ENCODE measurements at regions not wholly inside any gene's neighbourhood (a gene's known extent, or its start where the extent isn't known, plus 50 kb on each side); places are given as distances from the start of the nearest gene placed in this dataset.

DNA sequence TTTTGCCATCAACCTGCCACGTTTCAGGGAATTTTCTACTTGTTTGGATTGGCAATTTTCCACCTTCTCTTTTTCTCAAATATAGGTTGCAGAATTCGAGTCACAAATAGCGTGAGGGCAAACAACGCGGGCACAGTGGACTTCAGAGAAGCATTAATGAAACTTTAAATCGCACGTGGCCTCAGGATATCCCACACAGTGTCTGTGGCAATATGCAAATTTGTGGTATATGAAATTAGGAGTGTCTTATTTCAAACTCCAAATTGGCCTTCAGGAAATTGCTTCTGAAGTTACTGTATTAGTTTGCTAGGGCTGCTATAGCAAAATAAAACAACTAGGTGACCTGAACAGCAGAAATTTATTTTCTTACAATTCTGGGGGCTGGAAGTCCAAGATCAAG lies 91.2 kb downstream of the MTRR start:
- RAD21 ChIA-PET (ENCODE audit: low non-redundant PET in 1 of 2, low total read pairs in 2 of 2, uncharacterized antibody in 2 of 2, unreplicated experiment in 2 of 2) = no interaction called here
- H3K27me3 ChIP-seq (ENCODE audit: insufficient read depth, low read length) = no peaks in the 10 kb centered on the region
- CTCF ChIA-PET = no interaction called here

More for the DNA sequence above, 91.2 kb downstream of the MTRR start:
- intact Hi-C loops (cut with micrococcal nuclease) = no loop called here
- TF ChIP-seq POLR2AphosphoS5 (IDR thresholded peaks at IDR 0.05; ENCODE audit: low read depth, low read length) (no peak), CEBPB (IDR thresholded peaks at IDR 0.05; ENCODE audit: low read depth) (no peak), SRF (IDR thresholded peaks at IDR 0.05; ENCODE audit: low read depth) (no peak), EGR1 (IDR thresholded peaks at IDR 0.05; ENCODE audit: low read depth) (no peak), FOSL1 (IDR thresholded peaks at IDR 0.05; ENCODE audit: low read depth) (no peak), CBX3 (IDR thresholded peaks at IDR 0.05; ENCODE audit: low read depth) (no peak), SIN3A (IDR thresholded peaks at IDR 0.05; ENCODE audit: low read depth) (no peak), ELF1 (IDR thresholded peaks at IDR 0.05; ENCODE audit: borderline replicate concordance, low read depth) (no peak), POLR2A (IDR thresholded peaks at IDR 0.05; ENCODE audit: borderline replicate concordance, extremely low read depth, insufficient read depth, insufficient read length) (no peak), TCF7L2 (IDR thresholded peaks at IDR 0.05; ENCODE audit: borderline replicate concordance, extremely low read depth, insufficient read depth, insufficient read length) (no peak)
- TF ChIP-seq, protein P1, sequence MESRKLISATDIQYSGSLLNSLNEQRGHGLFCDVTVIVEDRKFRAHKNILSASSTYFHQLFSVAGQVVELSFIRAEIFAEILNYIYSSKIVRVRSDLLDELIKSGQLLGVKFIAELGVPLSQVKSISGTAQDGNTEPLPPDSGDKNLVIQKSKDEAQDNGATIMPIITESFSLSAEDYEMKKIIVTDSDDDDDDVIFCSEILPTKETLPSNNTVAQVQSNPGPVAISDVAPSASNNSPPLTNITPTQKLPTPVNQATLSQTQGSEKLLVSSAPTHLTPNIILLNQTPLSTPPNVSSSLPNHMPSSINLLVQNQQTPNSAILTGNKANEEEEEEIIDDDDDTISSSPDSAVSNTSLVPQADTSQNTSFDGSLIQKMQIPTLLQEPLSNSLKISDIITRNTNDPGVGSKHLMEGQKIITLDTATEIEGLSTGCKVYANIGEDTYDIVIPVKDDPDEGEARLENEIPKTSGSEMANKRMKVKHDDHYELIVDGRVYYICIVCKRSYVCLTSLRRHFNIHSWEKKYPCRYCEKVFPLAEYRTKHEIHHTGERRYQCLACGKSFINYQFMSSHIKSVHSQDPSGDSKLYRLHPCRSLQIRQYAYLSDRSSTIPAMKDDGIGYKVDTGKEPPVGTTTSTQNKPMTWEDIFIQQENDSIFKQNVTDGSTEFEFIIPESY (IDR thresholded peaks at IDR 0.05; ENCODE audit: extremely low read depth, insufficient replicate concordance, low read length) = no peak
- TF ChIP-seq, protein P2, sequence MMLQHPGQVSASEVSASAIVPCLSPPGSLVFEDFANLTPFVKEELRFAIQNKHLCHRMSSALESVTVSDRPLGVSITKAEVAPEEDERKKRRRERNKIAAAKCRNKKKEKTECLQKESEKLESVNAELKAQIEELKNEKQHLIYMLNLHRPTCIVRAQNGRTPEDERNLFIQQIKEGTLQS (IDR thresholded peaks at IDR 0.05) = no peak
- TF ChIP-seq, protein P3, sequence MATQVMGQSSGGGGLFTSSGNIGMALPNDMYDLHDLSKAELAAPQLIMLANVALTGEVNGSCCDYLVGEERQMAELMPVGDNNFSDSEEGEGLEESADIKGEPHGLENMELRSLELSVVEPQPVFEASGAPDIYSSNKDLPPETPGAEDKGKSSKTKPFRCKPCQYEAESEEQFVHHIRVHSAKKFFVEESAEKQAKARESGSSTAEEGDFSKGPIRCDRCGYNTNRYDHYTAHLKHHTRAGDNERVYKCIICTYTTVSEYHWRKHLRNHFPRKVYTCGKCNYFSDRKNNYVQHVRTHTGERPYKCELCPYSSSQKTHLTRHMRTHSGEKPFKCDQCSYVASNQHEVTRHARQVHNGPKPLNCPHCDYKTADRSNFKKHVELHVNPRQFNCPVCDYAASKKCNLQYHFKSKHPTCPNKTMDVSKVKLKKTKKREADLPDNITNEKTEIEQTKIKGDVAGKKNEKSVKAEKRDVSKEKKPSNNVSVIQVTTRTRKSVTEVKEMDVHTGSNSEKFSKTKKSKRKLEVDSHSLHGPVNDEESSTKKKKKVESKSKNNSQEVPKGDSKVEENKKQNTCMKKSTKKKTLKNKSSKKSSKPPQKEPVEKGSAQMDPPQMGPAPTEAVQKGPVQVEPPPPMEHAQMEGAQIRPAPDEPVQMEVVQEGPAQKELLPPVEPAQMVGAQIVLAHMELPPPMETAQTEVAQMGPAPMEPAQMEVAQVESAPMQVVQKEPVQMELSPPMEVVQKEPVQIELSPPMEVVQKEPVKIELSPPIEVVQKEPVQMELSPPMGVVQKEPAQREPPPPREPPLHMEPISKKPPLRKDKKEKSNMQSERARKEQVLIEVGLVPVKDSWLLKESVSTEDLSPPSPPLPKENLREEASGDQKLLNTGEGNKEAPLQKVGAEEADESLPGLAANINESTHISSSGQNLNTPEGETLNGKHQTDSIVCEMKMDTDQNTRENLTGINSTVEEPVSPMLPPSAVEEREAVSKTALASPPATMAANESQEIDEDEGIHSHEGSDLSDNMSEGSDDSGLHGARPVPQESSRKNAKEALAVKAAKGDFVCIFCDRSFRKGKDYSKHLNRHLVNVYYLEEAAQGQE (IDR thresholded peaks at IDR 0.05; ENCODE audit: low read depth) = no peak
- TF ChIP-seq, protein P4, sequence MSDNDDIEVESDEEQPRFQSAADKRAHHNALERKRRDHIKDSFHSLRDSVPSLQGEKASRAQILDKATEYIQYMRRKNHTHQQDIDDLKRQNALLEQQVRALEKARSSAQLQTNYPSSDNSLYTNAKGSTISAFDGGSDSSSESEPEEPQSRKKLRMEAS (IDR thresholded peaks at IDR 0.05) = no peak
- no peak overlapping the region for H3K4me3 ChIP-seq (replicated peaks in 1 of 2; ENCODE audit: low read depth in 1 of 2, low read length in 2 of 2)
- no peaks in the 10 kb centered on the region for H3K36me3 ChIP-seq (ENCODE audit: control insufficient read depth in 1 of 2, insufficient read depth in 2 of 2, low read length in 2 of 2)
- DNase-seq (ENCODE audit: low read depth, low spot score) (no peak), ATAC-seq (no peak)
- no peak overlapping the region for H3K27ac ChIP-seq (ENCODE audit: low read depth, low read length)
- no peaks in the 10 kb centered on the region for H4K20me1 ChIP-seq (ENCODE audit: insufficient read depth)
- no peaks in the 10 kb centered on the region for H3K9me3 ChIP-seq (ENCODE audit: control insufficient read depth in 1 of 2, insufficient read depth in 1 of 2, low read depth in 1 of 2, low read length in 2 of 2)
- no peaks in the 10 kb centered on the region for H3K79me2 ChIP-seq (ENCODE audit: insufficient read depth, low read length)
- BruUV-seq (replicated peaks) = no TSS peak
- no peaks in the 10 kb centered on the region for H3K4me1 ChIP-seq (ENCODE audit: control insufficient read depth in 1 of 2, insufficient read depth in 2 of 2, low read length in 2 of 2)
- no peak overlapping the region for H2AFZ ChIP-seq (ENCODE audit: low read depth, low read length, poor library complexity, severe bottlenecking)
- H3K4me2 ChIP-seq (ENCODE audit: low read length) = no peak overlapping the region
- no peaks in the 10 kb centered on the region for H3K9me2 ChIP-seq (ENCODE audit: insufficient read depth)
- POLR2A ChIA-PET = no interaction called here
- no peak overlapping the region for H3K9ac ChIP-seq (ENCODE audit: low read length)
